OCI-LY3 (cell line): ENCODE measurements at regions not wholly inside any gene's neighbourhood (a gene's known extent, or its start where the extent isn't known, plus 50 kb on each side); places are given as distances from the start of the nearest gene placed in this dataset.

Source experiments
- EZH2phosphoT487 ChIP-seq: fragments of 200-600 bp; shearing (Covaris generic); IDR thresholded peaks from 2 replicates; pipeline ENCODE4 v1.6.1; 2018; ENCODE audit warnings: antibody characterized with exemption, mixed run types, low read depth
- TF ChIP-seq, protein P1 (sequence below): fragments of 200-600, 300-600 bp; sonication (generic); IDR thresholded peaks from 2 replicates; pipeline ENCODE4 v1.5.1; 2014; ENCODE audit warnings: antibody characterized with exemption, low read length, low read depth

GRCh38 chr5:155136216-155136850 lies 122.8 kb downstream of the KIF4B start:
- TF ChIP-seq, protein P1, sequence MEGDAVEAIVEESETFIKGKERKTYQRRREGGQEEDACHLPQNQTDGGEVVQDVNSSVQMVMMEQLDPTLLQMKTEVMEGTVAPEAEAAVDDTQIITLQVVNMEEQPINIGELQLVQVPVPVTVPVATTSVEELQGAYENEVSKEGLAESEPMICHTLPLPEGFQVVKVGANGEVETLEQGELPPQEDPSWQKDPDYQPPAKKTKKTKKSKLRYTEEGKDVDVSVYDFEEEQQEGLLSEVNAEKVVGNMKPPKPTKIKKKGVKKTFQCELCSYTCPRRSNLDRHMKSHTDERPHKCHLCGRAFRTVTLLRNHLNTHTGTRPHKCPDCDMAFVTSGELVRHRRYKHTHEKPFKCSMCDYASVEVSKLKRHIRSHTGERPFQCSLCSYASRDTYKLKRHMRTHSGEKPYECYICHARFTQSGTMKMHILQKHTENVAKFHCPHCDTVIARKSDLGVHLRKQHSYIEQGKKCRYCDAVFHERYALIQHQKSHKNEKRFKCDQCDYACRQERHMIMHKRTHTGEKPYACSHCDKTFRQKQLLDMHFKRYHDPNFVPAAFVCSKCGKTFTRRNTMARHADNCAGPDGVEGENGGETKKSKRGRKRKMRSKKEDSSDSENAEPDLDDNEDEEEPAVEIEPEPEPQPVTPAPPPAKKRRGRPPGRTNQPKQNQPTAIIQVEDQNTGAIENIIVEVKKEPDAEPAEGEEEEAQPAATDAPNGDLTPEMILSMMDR = no peak
- no peak for TF ChIP-seq EZH2phosphoT487
